ENCODE measurements at regions not wholly inside any gene's neighbourhood (a gene's known extent, or its start where the extent isn't known, plus 50 kb on each side); places are given as distances from the start of the nearest gene placed in this dataset.

DNA sequence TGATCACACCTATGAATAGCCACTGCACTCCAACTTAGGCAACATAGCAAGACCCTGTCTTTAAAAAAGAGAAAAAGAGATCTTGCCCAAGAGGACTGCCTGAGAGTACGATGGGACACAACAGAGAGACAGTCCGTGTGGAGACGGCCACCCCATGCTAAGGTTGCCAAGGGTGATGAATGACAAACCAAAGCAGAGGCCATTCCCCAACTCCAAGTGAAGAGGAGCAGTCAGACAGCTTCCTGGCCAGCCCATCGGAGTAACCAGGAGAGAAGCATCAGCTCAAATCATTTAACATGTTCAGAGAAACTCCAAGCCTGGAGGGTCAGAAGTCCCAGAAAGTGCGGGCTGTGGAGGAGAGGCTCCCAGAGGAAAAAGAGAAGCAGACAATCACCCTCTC lies 63.9 kb upstream of the SUB1 start:
- TF ChIP-seq CTCF (IDR thresholded peaks at IDR 0.05) = no peak
- TF ChIP-seq POLR2AphosphoS5 (IDR thresholded peaks at IDR 0.05) = no peak
- TF ChIP-seq EP300 (IDR thresholded peaks at IDR 0.05; ENCODE audit: low read depth) = no peak
